SK-N-DZ (cell line): ENCODE measurements at regions not wholly inside any gene's neighbourhood (a gene's known extent, or its start where the extent isn't known, plus 50 kb on each side); places are given as distances from the start of the nearest gene placed in this dataset.
"Not testable (repeated sequence)": the region's sequence is repeated elsewhere in the genome, so short reads cannot be mapped to it uniquely, and the experiment has no call there.

Experiments used
- DNase-seq: peaks from one replicate; pipeline ENCODE4 v3.0.0-alpha.2; 2015; ENCODE audit warnings: low spot score

GRCh38 chr2:224650815-224651439 lies 65.2 kb downstream of the CCDC195 start:
- peak; percentile 57 for DNase-seq

- DNase-seq: not testable (repeated sequence)
These were observed 62.5 kb upstream of the CUL3 start for GRCh38 chr2:224647684-224648083.

- peak; percentile 51 for DNase-seq
These were observed 61.2 kb upstream of the CUL3 start for GRCh38 chr2:224646242-224646846.

GRCh38 chr2:224645722-224646121 lies 60.6 kb upstream of the CUL3 start:
- no peak for DNase-seq

GRCh38 chr2:224640679-224641078 lies 55.5 kb upstream of the CUL3 start:
- DNase-seq: no peak

GRCh38 chr2:224638301-224638823 lies 53.2 kb upstream of the CUL3 start:
- no peak for DNase-seq
